Thoracic aorta (tissue), 2 donors: ENCODE measurements at regions not wholly inside any gene's neighbourhood (a gene's known extent, or its start where the extent isn't known, plus 50 kb on each side); places are given as distances from the start of the nearest gene placed in this dataset.

Experiments used
- ATAC-seq: fragments of 150-250 bp; one replicate; pipeline ENCODE4 v1.8.0; 2017; ENCODE audit warnings: low read depth; ENCODE audit not compliant: insufficient number of reproducible peaks, low FRiP score
- DNase-seq: peaks from one replicate; pipeline ENCODE4 v3.0.0-alpha.2; 2020; ENCODE audit warnings: low spot score
- H3K27ac ChIP-seq, 2 donors: fragments of 200-600 bp; sonication (generic); 1 replicate in 1 of 2; 2 replicates in 1 of 2; pipeline ENCODE4 v1.5.1; 2016; ENCODE audit warnings: mild to moderate bottlenecking in 2 of 2, moderate library complexity in 2 of 2
- H3K27me3 ChIP-seq: fragments of 200-600 bp; sonication (generic); replicated peaks from 2 replicates; pipeline ENCODE4 v1.6.0; 2016; ENCODE audit warnings: mild to moderate bottlenecking; ENCODE audit not compliant: insufficient read depth
- H3K36me3 ChIP-seq: fragments of 200-600 bp; sonication (generic); one replicate; pipeline ENCODE4 v1.5.1; 2016
- H3K4me1 ChIP-seq, 2 donors: fragments of 200-600 bp; sonication (generic); 1 replicate in 1 of 2; 2 replicates in 1 of 2; pipeline versions ENCODE4 v1.5.1 to v1.6.0; 2016; ENCODE audit warnings: low read depth in 2 of 2, mild to moderate bottlenecking in 1 of 2; ENCODE audit not compliant: control insufficient read depth in 1 of 2
- H3K4me3 ChIP-seq: fragments of 200-600 bp; sonication (generic); 2 replicates; pipeline ENCODE4 v1.5.1; 2016; ENCODE audit warnings: mild to moderate bottlenecking
- H3K9me3 ChIP-seq: fragments of 200-600 bp; sonication (generic); 2 replicates; pipeline ENCODE4 v1.5.1; 2016
- CTCF ChIP-seq: fragments of 200-600 bp; sonication (generic); IDR thresholded peaks from one replicate; pipeline ENCODE4 v1.5.1; 2019; ENCODE audit warnings: antibody characterized with exemption

- no peaks in the 10 kb centered on the region for H3K27me3 ChIP-seq
- H3K9me3 ChIP-seq, result no peaks in the 10 kb centered on the region
- ATAC-seq (no peak), DNase-seq (no peak)
- H3K4me3 ChIP-seq, result no peak overlapping the region
- H3K27ac ChIP-seq, result no peak overlapping the region
- H3K4me1 ChIP-seq, result no peaks in the 10 kb centered on the region
- H3K36me3 ChIP-seq, result no peaks in the 10 kb centered on the region
- no peak for TF ChIP-seq CTCF
These were observed 253.1 kb upstream of the ZNF521 start for GRCh38 chr18:25604894-25605597.

DNA sequence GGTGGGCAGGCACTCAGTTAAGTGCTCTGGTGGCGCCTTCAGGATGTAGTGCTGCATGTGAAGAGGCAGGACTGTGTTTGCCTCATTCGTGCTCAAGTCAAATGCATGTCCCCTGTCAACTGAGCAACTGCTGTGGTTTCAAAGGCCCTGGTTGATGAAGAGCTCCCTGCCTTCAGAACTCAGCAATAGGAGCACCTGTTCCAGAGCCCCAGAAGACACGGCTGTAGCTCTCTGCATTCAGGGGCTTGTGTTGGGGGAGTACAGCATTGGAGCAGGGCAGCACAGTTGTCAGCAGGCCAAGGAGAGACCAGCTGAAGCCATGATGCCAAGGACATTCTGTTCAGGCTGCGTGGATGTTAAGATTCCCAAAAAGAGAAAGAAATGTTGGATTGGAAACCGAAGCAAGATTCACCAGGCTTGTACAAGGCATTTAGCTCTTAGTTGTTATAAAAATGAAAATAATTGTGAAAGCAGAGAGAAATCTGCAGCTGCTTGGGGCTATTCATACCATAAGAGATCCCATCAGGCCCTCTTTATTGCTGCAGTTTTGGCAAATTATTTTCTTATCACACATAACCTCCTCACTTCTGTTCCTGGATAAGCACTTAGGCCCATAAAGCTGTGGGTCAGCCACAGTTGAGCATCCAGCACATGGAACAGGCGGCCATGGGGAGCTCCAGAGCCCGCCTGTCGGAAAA, 252.4 kb upstream of the ZNF521 start:
- DNase-seq, result no peak
- no peak for ATAC-seq
- TF ChIP-seq CTCF, result no peak
- no peaks in the 10 kb centered on the region for H3K4me1 ChIP-seq
- H3K27me3 ChIP-seq, result no peaks in the 10 kb centered on the region
- no peaks in the 10 kb centered on the region for H3K9me3 ChIP-seq
- no peak overlapping the region for H3K4me3 ChIP-seq
- no peaks in the 10 kb centered on the region for H3K36me3 ChIP-seq
- H3K27ac ChIP-seq, result no peak overlapping the region

DNA sequence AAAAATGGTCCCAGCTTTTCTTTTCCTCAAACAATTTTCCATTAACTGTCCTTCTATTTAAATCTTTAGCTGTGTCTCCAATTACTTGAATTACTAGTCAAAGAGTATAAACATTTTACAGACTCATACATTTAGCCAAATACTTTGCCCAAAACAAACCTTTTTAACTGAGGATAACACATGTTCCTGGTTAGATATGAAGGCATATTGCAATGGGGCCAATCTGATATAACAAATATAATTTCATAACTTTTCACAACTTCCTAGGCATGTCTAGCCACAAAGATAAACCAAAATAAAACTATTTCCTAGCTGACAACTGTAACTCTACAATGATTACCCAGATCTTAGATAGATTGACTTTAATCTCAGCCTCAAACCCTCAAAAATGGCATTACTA, 247.5 kb upstream of the ZNF521 start:
- Histone ChIP-seq H3K4me3 (no peak overlapping the region), H3K27me3 (no peaks in the 10 kb centered on the region), H3K4me1 (no peaks in the 10 kb centered on the region), H3K9me3 (no peaks in the 10 kb centered on the region), H3K36me3 (no peaks in the 10 kb centered on the region), H3K27ac (no peak overlapping the region)
- DNase-seq, result no peak
- TF ChIP-seq CTCF, result no peak
- ATAC-seq, result no peak

DNA sequence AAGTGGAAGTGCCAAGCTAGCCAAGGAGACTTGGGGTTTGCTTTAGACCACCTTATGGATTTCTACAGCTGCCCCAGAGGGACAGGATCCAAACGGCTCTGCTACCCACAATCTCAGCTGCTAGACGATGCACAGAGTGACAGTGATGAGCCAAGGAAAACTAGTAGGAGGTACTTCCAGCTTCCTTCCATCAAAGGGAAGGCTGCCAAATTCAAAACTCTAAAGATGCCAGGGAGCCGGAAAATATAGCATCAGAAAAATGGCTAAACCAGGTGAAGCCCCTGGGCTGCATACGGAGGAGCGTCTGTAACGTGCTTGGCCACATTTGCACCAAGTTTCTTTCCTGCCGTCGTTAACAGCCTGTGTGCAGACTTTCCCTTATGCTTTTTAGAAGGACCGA, 245.5 kb upstream of the ZNF521 start:
- H3K4me1 ChIP-seq, result no peaks in the 10 kb centered on the region
- H3K27me3 ChIP-seq, result no peaks in the 10 kb centered on the region
- no peak for DNase-seq
- H3K4me3 ChIP-seq, result no peak overlapping the region
- H3K9me3 ChIP-seq, result no peaks in the 10 kb centered on the region
- TF ChIP-seq CTCF, result no peak
- no peak overlapping the region for H3K27ac ChIP-seq
- H3K36me3 ChIP-seq, result no peaks in the 10 kb centered on the region
- ATAC-seq, result no peak

DNA sequence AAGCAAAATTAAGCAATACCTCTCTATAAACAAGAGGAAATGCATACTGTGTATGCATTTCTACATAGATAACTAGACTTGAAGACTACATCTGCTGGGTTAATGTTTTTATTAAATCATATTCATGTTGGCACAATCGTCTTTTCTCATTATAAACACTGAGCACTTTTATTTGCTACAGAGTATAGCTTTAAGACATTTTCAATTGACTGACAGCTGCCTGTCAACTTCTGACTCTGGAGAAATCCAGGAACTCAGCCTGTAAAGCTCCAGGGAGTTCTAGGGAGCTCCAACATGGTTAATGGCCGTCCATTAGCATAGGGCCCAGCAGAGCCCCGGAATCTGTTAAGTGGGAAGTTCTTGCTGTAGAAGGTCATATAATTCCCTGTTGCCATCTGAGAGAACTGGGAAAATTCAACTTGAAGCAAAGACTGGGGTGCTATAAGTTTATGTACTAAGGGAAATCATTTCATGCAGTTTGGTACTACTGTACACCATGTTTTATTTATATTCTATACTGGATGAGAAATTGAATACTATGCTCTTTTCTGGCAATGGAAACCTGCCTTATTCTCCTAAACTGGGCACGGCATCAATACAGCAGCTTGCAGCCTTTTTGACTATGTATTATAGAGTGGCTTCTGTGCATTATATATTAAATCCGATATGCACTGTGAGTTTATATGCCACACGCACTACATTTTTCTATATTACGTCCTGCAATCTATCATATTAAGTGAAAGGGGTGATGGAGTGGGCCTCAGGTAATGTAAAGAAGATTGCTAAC, 243.5 kb upstream of the ZNF521 start:
- TF ChIP-seq CTCF, result no peak
- no peaks in the 10 kb centered on the region for H3K36me3 ChIP-seq
- ATAC-seq (no peak), DNase-seq (no peak)
- H3K9me3 ChIP-seq, result no peaks in the 10 kb centered on the region
- no peak overlapping the region for H3K27ac ChIP-seq
- no peaks in the 10 kb centered on the region for H3K4me1 ChIP-seq
- H3K4me3 ChIP-seq, result no peak overlapping the region
- H3K27me3 ChIP-seq, result no peaks in the 10 kb centered on the region
